Peyer's patch (tissue), 4 donors: ENCODE measurements at regions not wholly inside any gene's neighbourhood (a gene's known extent, or its start where the extent isn't known, plus 50 kb on each side); places are given as distances from the start of the nearest gene placed in this dataset.
"Not testable (repeated sequence)": the region's sequence is repeated elsewhere in the genome, so short reads cannot be mapped to it uniquely, and the experiment has no call there.

Experiments used
- DNase-seq, 3 donors: peaks; one replicate each; pipeline ENCODE4 v3.0.0-alpha.2; 2017 to 2019
- H3K27ac ChIP-seq, 4 donors: fragments of 200-600 bp; sonication (generic); one replicate each; pipeline ENCODE4 v1.5.1; 2016 to 2019
- H3K27me3 ChIP-seq, 2 donors: fragments of 200-600 bp; sonication (generic); one replicate each; pipeline ENCODE4 v1.5.1; 2019
- H3K36me3 ChIP-seq, 3 donors: fragments of 200-600 bp; sonication (generic); one replicate each; pipeline ENCODE4 v1.5.1; 2016 to 2019
- H3K4me1 ChIP-seq, 4 donors: fragments of 200-600 bp; sonication (generic); one replicate each; pipeline ENCODE4 v1.5.1; 2016 to 2019
- H3K4me3 ChIP-seq, 4 donors: fragments of 200-600 bp; sonication (generic); 1 replicate in 3 of 4; 2 replicates in 1 of 4; pipeline ENCODE4 v1.5.1; 2016 to 2019; ENCODE audit warnings: mild to moderate bottlenecking in 1 of 4
- H3K9me3 ChIP-seq, 4 donors: fragments of 200-600 bp; sonication (generic); one replicate each; pipeline ENCODE4 v1.5.1; 2016 to 2019; ENCODE audit warnings: mild to moderate bottlenecking in 1 of 4
- POLR2A ChIP-seq, 2 donors: fragments of 450-650 bp; IDR thresholded peaks; one replicate each; pipeline ENCODE4 v1.5.1; 2017; ENCODE audit warnings: antibody characterized with exemption in 2 of 2, mild to moderate bottlenecking in 2 of 2, moderate library complexity in 2 of 2
- TF ChIP-seq, protein P1 (sequence below), 6 experiments: fragments of 450-650 bp in 4 of 6; fragments of 200-600 bp in 2 of 6; sonication (generic) in 1 of 6; IDR thresholded peaks; one replicate each; pipeline ENCODE4 v1.5.1; 2017 to 2019; ENCODE audit warnings: antibody characterized with exemption in 6 of 6, mild to moderate bottlenecking in 3 of 6, moderate library complexity in 1 of 6

DNA sequence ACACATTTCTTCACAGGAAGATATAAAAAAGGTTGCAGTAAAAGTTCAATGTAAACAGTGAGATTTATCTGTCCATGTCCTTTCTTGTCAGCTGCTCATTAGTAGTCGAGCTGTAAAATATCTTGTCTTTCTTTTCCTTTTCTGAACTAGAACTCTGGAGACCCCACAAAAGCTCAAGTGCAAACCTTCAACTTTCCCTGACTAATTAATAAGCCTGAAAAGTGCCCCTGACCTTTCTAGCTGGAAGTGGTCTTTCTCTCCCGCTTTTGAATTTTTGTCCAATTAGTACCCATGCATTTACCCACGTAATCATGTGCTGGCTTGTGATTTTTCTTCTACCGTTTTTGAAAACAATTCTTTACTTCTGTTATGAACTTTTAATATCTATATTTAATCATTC lies 63.6 kb upstream of the EHBP1 start:
- H3K4me3 ChIP-seq = no peak overlapping the region
- TF ChIP-seq, protein P1, sequence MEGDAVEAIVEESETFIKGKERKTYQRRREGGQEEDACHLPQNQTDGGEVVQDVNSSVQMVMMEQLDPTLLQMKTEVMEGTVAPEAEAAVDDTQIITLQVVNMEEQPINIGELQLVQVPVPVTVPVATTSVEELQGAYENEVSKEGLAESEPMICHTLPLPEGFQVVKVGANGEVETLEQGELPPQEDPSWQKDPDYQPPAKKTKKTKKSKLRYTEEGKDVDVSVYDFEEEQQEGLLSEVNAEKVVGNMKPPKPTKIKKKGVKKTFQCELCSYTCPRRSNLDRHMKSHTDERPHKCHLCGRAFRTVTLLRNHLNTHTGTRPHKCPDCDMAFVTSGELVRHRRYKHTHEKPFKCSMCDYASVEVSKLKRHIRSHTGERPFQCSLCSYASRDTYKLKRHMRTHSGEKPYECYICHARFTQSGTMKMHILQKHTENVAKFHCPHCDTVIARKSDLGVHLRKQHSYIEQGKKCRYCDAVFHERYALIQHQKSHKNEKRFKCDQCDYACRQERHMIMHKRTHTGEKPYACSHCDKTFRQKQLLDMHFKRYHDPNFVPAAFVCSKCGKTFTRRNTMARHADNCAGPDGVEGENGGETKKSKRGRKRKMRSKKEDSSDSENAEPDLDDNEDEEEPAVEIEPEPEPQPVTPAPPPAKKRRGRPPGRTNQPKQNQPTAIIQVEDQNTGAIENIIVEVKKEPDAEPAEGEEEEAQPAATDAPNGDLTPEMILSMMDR (IDR thresholded peaks at IDR 0.05) = no peak
- TF ChIP-seq POLR2A (IDR thresholded peaks at IDR 0.05) = no peak
- DNase-seq = no peak
- H3K4me1 ChIP-seq = peaks cover 0 to 7% (median 0%) of the 10 kb centered on the region in 4 donors
- H3K9me3 ChIP-seq = no peaks in the 10 kb centered on the region
- H3K27me3 ChIP-seq = no peaks in the 10 kb centered on the region
- no peaks in the 10 kb centered on the region for H3K36me3 ChIP-seq
- H3K27ac ChIP-seq = no peak overlapping the region

DNA sequence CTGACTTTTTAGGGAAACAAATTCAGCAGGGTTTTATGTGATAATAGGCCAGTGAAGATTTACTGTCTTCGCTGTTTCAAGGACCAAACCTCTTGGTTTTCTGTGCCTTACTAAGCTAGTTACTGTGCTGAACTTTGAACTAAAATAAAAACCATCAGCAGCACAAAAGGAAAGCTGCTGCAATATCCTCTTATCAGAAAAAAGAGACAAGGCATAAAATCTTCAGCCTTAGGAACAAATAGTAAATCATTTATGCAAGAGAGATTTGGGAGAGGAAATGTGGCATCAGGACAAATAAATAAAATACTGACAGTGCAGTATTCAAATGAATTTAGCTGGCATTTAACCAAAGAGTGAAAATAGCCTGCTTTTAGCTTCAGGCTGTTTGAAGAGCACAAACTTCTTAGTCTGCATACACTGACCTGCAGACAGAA lies 64.1 kb upstream of the EHBP1 start:
- TF ChIP-seq POLR2A (IDR thresholded peaks at IDR 0.05) = no peak
- TF ChIP-seq, protein P1 (IDR thresholded peaks at IDR 0.05) = no peak
- Histone ChIP-seq H3K4me3 (no peak overlapping the region), H3K36me3 (no peaks in the 10 kb centered on the region), H3K27me3 (no peaks in the 10 kb centered on the region), H3K27ac (no peak overlapping the region), H3K4me1 (peaks cover 0 to 7% (median 0%) of the 10 kb centered on the region in 4 donors), H3K9me3 (no peaks in the 10 kb centered on the region)
- DNase-seq = no peak

DNA sequence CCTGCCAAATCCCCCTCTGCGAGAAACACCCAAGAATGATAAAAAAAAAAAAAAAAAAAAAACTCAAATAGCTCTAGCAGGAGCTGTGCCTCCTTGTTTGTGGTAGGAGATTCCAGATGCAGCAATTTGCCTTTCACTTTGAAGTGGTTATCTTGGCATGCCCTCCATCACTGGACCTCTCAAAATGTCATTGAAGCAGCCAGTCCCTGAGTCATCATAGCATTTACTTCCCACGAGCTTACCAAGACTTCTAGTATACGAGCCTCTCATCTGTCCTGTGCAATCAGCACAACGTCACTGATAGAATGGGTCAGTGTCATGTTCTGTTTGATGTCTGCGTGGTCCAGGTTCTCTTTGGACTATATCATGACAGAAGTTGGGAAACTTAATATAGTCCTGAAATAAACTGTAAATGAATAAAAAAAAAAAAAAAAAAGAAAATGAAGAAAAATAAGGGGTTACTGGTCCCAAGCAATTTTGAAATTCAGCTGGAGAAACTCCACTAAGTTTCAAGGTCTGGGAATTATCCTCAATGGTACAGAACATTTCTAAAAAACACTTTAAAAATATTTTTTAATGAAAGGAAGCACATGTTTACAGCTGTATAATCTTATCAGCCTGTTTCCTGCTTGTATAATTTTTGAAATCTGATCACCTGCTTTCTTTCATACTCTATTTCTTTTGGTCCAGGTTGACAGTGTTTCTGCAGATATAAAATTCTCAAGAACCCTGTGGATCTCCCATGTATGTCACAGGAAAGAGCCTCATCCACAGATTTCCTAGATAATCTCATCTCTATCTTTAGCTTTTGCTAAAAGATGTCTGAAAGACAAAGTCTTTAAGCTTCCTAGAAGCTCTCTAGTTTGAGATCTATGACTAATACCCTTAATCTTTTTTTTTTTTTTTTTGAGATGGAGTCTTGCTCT lies 74.1 kb upstream of the EHBP1 start:
- TF ChIP-seq POLR2A (IDR thresholded peaks at IDR 0.05) = no peak
- TF ChIP-seq, protein P1 (IDR thresholded peaks at IDR 0.05) = no peak
- no peaks in the 10 kb centered on the region for H3K9me3 ChIP-seq
- H3K4me3 ChIP-seq = no peak overlapping the region
- H3K27ac ChIP-seq = no peak overlapping the region
- no peaks in the 10 kb centered on the region for H3K36me3 ChIP-seq
- DNase-seq = no peak
- no peaks in the 10 kb centered on the region for H3K4me1 ChIP-seq
- no peaks in the 10 kb centered on the region for H3K27me3 ChIP-seq

DNA sequence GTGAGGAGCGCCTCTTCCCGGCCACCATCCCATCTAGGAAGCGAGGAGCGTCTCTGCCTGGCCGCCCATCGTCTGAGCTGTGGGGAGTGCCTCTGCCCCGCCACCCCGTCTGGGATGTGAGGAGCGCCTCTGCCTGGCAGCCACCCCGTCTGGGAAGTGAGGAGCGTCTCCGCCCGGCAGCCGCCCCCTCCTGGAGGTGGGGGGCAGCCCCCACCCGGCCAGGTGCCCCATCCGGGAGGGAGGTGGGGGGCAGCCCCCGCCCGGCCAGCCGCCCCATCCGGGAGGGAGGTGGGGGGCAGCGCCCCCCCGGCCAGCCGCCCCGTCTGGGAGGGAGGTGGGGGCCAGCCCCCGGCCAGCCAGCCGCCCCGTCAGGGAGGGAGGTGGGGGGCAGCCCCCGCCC lies 75.3 kb upstream of the EHBP1 start:
- H3K4me3 ChIP-seq, H3K27ac ChIP-seq, H3K9me3 ChIP-seq, H3K4me1 ChIP-seq, DNase-seq, H3K27me3 ChIP-seq, H3K36me3 ChIP-seq: not testable (repeated sequence)

DNA sequence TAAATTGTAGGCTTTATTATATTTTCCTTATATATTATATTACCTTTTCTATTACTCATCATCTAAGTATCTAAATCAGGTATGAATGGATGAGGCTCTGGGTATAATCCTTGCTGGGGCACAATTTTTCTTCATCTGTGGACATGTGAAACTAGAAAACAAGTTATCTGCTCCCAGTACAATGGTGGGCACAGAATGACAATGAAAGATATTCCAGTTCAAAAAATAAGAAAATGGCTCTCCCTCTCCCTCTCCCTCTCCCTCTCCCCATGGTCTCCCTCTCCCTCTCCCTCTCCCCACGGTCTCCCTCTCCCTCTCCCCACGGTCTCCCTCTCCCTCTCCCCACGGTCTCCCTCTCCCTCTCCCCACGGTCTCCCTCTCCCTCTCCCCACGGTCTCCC lies 76.2 kb upstream of the EHBP1 start:
- not testable (repeated sequence) for H3K36me3 ChIP-seq, H3K9me3 ChIP-seq, H3K27ac ChIP-seq, H3K4me3 ChIP-seq, DNase-seq, H3K27me3 ChIP-seq, H3K4me1 ChIP-seq

DNA sequence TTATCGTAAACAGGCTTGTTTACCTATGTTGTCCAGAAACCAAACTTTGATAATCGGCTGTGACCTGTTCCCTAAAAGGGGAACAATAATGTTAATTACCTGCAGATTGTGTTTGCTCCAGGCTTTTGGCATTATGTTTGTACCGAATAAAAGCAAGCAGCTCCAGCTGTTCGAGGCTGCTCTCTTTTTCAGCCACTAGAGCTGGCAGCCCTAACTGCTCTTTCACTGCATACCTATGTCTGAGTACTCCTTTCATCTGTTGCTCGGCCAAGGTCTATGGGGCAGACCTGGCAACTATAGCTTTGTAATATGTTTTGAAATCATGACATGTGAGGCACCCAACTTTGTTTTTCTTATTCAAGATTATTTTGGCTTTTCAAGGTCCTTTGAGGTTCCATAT lies 77.8 kb upstream of the EHBP1 start:
- DNase-seq = no peak
- Histone ChIP-seq H3K4me1 (no peaks in the 10 kb centered on the region), H3K36me3 (no peaks in the 10 kb centered on the region), H3K27me3 (no peaks in the 10 kb centered on the region), H3K4me3 (no peak overlapping the region), H3K27ac (no peak overlapping the region), H3K9me3 (no peaks in the 10 kb centered on the region)
- no peak for TF ChIP-seq POLR2A (IDR thresholded peaks at IDR 0.05)
- TF ChIP-seq, protein P1 (IDR thresholded peaks at IDR 0.05) = no peak
